DND-41 (cell line): ENCODE measurements at regions not wholly inside any gene's neighbourhood (a gene's known extent, or its start where the extent isn't known, plus 50 kb on each side); places are given as distances from the start of the nearest gene placed in this dataset.

Experiments used
- EZH2 ChIP-seq: IDR thresholded peaks from 3 replicates; pipeline ENCODE4 v1.6.1; 2012; ENCODE audit warnings: borderline replicate concordance, low read depth, mild to moderate bottlenecking, moderate library complexity, low read length, inconsistent platforms; ENCODE audit not compliant: severe bottlenecking
- TF ChIP-seq, protein P1 (sequence below): IDR thresholded peaks from 2 replicates; pipeline ENCODE4 v1.5.1; 2012; ENCODE audit warnings: borderline replicate concordance, low read length, moderate library complexity, mild to moderate bottlenecking; ENCODE audit not compliant: poor library complexity, severe bottlenecking; ENCODE audit errors: extremely low read depth

DNA sequence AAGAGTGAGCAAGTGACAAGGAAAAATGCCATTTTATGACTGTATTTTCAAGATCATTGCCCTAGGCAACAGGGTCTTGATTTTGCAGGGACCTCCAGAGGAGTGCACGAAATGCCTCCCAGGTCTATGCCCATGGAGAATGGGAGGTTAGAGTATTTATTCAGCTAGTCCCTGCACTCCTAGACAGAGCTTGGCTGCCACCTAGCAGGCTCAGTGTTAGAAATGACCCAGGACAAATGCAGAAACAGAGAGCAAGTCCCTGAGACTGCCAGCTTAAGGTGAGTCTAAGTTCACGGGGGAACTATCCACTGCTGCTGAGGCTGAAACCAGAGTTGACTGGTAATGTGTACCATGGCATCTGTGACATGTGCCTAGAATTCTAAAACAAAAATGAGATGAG, 506.4 kb downstream of the MED13L start:
- TF ChIP-seq, protein P1, sequence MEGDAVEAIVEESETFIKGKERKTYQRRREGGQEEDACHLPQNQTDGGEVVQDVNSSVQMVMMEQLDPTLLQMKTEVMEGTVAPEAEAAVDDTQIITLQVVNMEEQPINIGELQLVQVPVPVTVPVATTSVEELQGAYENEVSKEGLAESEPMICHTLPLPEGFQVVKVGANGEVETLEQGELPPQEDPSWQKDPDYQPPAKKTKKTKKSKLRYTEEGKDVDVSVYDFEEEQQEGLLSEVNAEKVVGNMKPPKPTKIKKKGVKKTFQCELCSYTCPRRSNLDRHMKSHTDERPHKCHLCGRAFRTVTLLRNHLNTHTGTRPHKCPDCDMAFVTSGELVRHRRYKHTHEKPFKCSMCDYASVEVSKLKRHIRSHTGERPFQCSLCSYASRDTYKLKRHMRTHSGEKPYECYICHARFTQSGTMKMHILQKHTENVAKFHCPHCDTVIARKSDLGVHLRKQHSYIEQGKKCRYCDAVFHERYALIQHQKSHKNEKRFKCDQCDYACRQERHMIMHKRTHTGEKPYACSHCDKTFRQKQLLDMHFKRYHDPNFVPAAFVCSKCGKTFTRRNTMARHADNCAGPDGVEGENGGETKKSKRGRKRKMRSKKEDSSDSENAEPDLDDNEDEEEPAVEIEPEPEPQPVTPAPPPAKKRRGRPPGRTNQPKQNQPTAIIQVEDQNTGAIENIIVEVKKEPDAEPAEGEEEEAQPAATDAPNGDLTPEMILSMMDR, result no peak
- no peak for TF ChIP-seq EZH2
